HEK293 (cell line): ENCODE measurements at regions not wholly inside any gene's neighbourhood (a gene's known extent, or its start where the extent isn't known, plus 50 kb on each side); places are given as distances from the start of the nearest gene placed in this dataset.

Experiments used
- ATF2 ChIP-seq: fragments of 450-650 bp; formaldehyde crosslinking; IDR thresholded peaks from 2 replicates; pipeline ENCODE4 v1.5.1; 2016; ENCODE audit warnings: missing biosample characterization, missing genetic modification characterization, low read depth
- CTCF ChIP-seq: fragments of 450-650 bp; formaldehyde crosslinking; IDR thresholded peaks from 2 replicates; pipeline ENCODE4 v1.5.1; 2016; ENCODE audit warnings: missing biosample characterization, missing genetic modification characterization
- KLF17 ChIP-seq: fragments of 450-650 bp; formaldehyde crosslinking; IDR thresholded peaks from 2 replicates; pipeline ENCODE4 v1.5.1; 2016; ENCODE audit warnings: missing biosample characterization, missing genetic modification characterization
- REST ChIP-seq: fragments of 450-650 bp; formaldehyde crosslinking; IDR thresholded peaks from 2 replicates; pipeline ENCODE4 v1.5.1; 2016; ENCODE audit warnings: missing biosample characterization, missing genetic modification characterization
- SETDB1 ChIP-seq: IDR thresholded peaks from one replicate; pipeline ENCODE4 v1.6.1; 2017; ENCODE audit warnings: mild to moderate bottlenecking, low read length, moderate library complexity, mixed read lengths; ENCODE audit not compliant: insufficient read length
- TRIM28 ChIP-seq: IDR thresholded peaks from 2 replicates; pipeline ENCODE4 v1.6.1; 2011; ENCODE audit warnings: low read length, control low read depth, borderline replicate concordance
- ZBTB26 ChIP-seq: fragments of 450-650 bp; formaldehyde crosslinking; optimal IDR thresholded peaks from 2 replicates; pipeline ENCODE3; 2016; ENCODE audit warnings: missing biosample characterization, mild to moderate bottlenecking, missing genetic modification characterization
- ZIC2 ChIP-seq: fragments of 450-650 bp; formaldehyde crosslinking; IDR thresholded peaks from 2 replicates; pipeline ENCODE4 v1.5.1; 2016; ENCODE audit warnings: missing biosample characterization, missing genetic modification characterization
- ZNF148 ChIP-seq: fragments of 450-650 bp; formaldehyde crosslinking; IDR thresholded peaks from 2 replicates; pipeline ENCODE4 v1.5.0; 2017; ENCODE audit warnings: missing biosample characterization, missing genetic modification characterization, borderline replicate concordance
- ZNF530 ChIP-seq: fragments of 450-650 bp; formaldehyde crosslinking; IDR thresholded peaks from 2 replicates; pipeline ENCODE4 v1.5.1; 2016; ENCODE audit warnings: low read depth, missing biosample characterization, missing genetic modification characterization

- TF ChIP-seq REST (tag by site-specific recombination): no peak
- no peak for TF ChIP-seq KLF17 (tag by site-specific recombination)
- no peak for TF ChIP-seq ZNF148 (tag by site-specific recombination)
- TF ChIP-seq SETDB1: no peak
- no peak for TF ChIP-seq CTCF (tag by site-specific recombination)
- no peak for TF ChIP-seq ZBTB26 (tag by site-specific recombination)
- TF ChIP-seq ZNF530: no peak
- no peak for TF ChIP-seq TRIM28
- TF ChIP-seq ATF2 (tag by site-specific recombination): no peak
- no peak for TF ChIP-seq ZIC2 (tag by site-specific recombination)
These were observed 408.3 kb downstream of the PDHA2 start for GRCh38 chr4:96248225-96248624.
